ENCODE measurements at regions not wholly inside any gene's neighbourhood (a gene's known extent, or its start where the extent isn't known, plus 50 kb on each side); places are given as distances from the start of the nearest gene placed in this dataset.
A peak's percentile ranks its signal among the peaks of the same experiment; 100 is the strongest.

DNA sequence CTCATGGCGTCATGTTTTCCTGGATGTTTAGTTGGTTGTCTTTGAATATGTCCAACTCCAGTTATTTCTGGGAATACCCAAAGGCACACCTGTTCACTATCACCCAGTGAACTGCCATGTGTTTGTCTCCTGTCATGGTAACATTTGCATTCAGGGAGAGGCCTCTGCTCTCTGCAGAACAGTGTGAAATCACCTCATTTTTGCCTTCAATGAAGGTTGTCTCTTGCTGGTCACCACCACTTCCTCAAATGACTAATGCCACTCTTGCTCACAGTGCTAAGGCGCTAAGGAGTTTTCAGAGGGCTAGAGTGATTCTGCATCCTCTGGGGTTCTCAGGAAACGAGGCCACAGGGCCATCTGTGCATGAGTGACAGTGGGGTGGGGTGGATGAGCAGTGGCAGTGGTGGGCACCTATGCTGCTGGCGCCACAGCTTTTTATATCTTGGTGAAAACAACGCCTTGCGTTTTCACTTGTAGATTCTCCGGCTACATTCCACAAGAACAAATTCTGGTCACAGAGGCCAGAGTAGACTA is 60.0 kb upstream of the ATP5PO start:
- Histone ChIP-seq H3K27ac (ENCODE audit: low read depth in 1 of 2, low read length in 2 of 2) (peak overlapping the region; percentile 65 to 71), H3K27me3 (ENCODE audit: control insufficient read depth in 1 of 2, insufficient read depth in 2 of 2, low read length in 2 of 2) (no peaks in the 10 kb centered on the region), H3K4me1 (ENCODE audit: insufficient read depth, low read length) (peaks cover 31% of the 10 kb centered on the region), H3K9me3 (ENCODE audit: control insufficient read depth in 1 of 2, insufficient read depth in 1 of 2, low read length in 2 of 2) (peaks cover 0 to 4% of the 10 kb centered on the region in 2 experiments), H3K36me3 (ENCODE audit: insufficient read depth, low read length) (peaks cover 6% of the 10 kb centered on the region), H3K4me3 (ENCODE audit: low read length) (no peak overlapping the region)
- TF ChIP-seq, protein P1, sequence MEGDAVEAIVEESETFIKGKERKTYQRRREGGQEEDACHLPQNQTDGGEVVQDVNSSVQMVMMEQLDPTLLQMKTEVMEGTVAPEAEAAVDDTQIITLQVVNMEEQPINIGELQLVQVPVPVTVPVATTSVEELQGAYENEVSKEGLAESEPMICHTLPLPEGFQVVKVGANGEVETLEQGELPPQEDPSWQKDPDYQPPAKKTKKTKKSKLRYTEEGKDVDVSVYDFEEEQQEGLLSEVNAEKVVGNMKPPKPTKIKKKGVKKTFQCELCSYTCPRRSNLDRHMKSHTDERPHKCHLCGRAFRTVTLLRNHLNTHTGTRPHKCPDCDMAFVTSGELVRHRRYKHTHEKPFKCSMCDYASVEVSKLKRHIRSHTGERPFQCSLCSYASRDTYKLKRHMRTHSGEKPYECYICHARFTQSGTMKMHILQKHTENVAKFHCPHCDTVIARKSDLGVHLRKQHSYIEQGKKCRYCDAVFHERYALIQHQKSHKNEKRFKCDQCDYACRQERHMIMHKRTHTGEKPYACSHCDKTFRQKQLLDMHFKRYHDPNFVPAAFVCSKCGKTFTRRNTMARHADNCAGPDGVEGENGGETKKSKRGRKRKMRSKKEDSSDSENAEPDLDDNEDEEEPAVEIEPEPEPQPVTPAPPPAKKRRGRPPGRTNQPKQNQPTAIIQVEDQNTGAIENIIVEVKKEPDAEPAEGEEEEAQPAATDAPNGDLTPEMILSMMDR (IDR thresholded peaks at IDR 0.05): no peak
- intact Hi-C loops (cut with DNase I, micrococcal nuclease): loop anchor here (1.0 to 5.0 kb wide), 3 partner anchors 27 to 53 kb away; no protein-coding TSS in a partner anchor
- Mint-ChIP-seq H3K27ac (peak overlapping the region; percentile 88), H3K9me3 (no peaks in the 10 kb centered on the region), H3K4me1 (ENCODE audit: low read depth) (peaks cover 50% of the 10 kb centered on the region), H3K27me3 (no peaks in the 10 kb centered on the region), H3K36me3 (ENCODE audit: low read depth) (peaks cover 17% of the 10 kb centered on the region), H3K4me3 (peak overlapping the region; percentile 6)
- ChIA-PET CTCF (interaction anchor here (3.5 to 3.9 kb wide), 2 partner anchors 51 to 98 kb away, joined by 8 to 20 read pairs; partner anchors contain the start of genes MRPS6 and SLC5A3), POLR2A (interaction anchor here (0.7 to 3.8 kb wide), 6 partner anchors 27 to 1236 kb away, joined by 3 to 43 read pairs (median 4); no protein-coding TSS in a partner anchor)
- DNase-seq (peak in 13 of 14 experiments; percentile 19 to 83 (median 42)), ATAC-seq (ENCODE audit: poor library complexity) (peak; percentile 72)

DNA sequence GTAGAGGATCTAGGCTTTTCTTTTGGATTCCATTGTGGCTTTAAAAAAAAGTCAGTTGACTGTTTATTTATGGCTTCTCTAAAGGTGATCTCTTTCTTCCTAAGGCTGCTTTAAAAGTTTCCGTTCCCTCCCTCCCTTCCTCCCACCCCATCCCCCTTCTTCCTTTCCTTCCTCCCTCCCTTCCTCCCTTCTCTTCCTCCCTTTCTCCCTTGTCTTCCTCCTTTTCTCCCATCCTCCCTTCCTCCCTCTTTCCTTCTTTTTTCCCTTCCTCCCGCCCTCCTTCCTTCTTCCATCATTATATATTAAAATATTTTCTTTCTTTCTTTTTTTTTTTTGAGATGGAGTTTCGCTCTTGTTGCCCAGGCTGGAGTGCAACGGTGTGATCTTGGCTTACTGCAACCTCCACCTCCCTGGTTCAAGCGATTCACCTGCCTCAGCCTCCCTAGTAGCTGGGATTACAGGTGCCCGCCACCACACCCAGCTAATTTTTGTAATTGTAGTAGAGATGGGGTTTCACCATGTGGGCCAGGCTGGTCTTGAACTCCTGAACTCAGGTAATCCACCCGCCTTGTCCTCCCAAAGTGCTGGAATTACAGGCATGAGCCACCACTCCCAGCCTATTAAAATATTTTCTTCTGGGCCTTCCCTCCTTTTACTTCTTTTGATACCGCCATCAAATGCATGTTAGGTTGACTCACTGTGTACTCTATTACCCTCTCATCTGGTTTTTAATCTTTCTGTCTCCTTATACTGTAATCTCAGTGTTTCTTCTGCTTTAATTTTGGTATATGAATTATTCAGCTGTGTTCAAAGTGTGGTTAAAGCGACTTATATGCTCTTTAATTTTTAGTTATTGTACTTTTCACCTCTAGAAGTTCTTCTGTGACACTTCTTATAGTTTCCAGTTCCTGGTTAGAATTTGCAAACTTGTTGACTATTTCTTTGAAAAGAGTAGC is 59.2 kb upstream of the ATP5PO start:
- intact Hi-C loops (cut with DNase I, micrococcal nuclease): loop anchor here (1.0 to 5.0 kb wide), 3 partner anchors 26 to 52 kb away; no protein-coding TSS in a partner anchor
- H3K27me3 ChIP-seq (ENCODE audit: control insufficient read depth in 1 of 2, insufficient read depth in 2 of 2, low read length in 2 of 2): no peaks in the 10 kb centered on the region
- peaks cover 25% of the 10 kb centered on the region for H3K36me3 Mint-ChIP-seq (ENCODE audit: low read depth)
- no peaks in the 10 kb centered on the region for H3K9me3 ChIP-seq (ENCODE audit: control insufficient read depth in 1 of 2, insufficient read depth in 1 of 2, low read length in 2 of 2)
- no peak overlapping the region for H3K4me3 ChIP-seq (ENCODE audit: low read length)
- peak overlapping the region; percentile 88 for H3K27ac Mint-ChIP-seq
- ATAC-seq (ENCODE audit: poor library complexity): no peak
- no peak for DNase-seq
- no peak overlapping the region for H3K4me3 Mint-ChIP-seq
- POLR2A ChIA-PET: interaction anchor here (0.9 to 3.8 kb wide), 4 partner anchors 26 to 51 kb away, joined by 3 to 43 read pairs (median 4); no protein-coding TSS in a partner anchor
- peaks cover 50% of the 10 kb centered on the region for H3K4me1 Mint-ChIP-seq (ENCODE audit: low read depth)
- H3K36me3 ChIP-seq (ENCODE audit: insufficient read depth, low read length): peaks cover 14% of the 10 kb centered on the region
- no peaks in the 10 kb centered on the region for H3K9me3 Mint-ChIP-seq
- H3K27me3 Mint-ChIP-seq: no peaks in the 10 kb centered on the region
- TF ChIP-seq, protein P1 (IDR thresholded peaks at IDR 0.05): no peak
- peak overlapping the region; percentile 65 to 71 for H3K27ac ChIP-seq (ENCODE audit: low read depth in 1 of 2, low read length in 2 of 2)
- H3K4me1 ChIP-seq (ENCODE audit: insufficient read depth, low read length): peaks cover 29% of the 10 kb centered on the region
- CTCF ChIA-PET: interaction anchor here (1.0 to 3.9 kb wide), 4 partner anchors 51 to 98 kb away, joined by 3 to 20 read pairs (median 7); partner anchors contain the start of genes MRPS6 and SLC5A3

DNA sequence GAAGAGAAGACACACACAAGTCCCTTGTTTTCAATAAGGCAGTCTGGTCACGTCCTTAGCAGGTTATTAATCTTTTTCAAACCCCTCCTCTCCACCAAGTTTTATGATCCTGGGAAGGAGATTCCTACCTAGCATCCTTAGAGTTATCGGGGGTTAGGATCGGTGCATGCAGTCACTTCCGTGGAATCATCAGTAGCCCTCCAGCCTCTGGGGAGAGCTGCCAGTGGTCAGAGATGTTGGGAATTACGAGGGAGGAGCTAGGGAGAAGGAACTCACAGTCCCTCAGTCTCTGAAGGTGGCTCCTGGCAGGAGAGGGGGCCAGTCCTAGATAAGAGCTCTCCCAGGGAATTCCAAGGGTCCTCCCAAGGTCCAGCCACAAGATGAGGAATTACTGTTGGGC is 57.7 kb upstream of the ATP5PO start:
- H3K4me1 Mint-ChIP-seq (ENCODE audit: low read depth): peaks cover 46% of the 10 kb centered on the region
- intact Hi-C loops (cut with DNase I, micrococcal nuclease): no loop called here
- H3K27me3 Mint-ChIP-seq: no peaks in the 10 kb centered on the region

More for the DNA sequence above, 57.7 kb upstream of the ATP5PO start:
- POLR2A ChIA-PET: interaction anchor here (1.5 to 3.2 kb wide), 2 partner anchors 25 to 41 kb away, joined by 3 to 12 read pairs; no protein-coding TSS in a partner anchor
- CTCF ChIA-PET: interaction anchor here (1.4 kb wide), 2 partner anchors 12 to 49 kb away, joined by 3 to 6 read pairs; no protein-coding TSS in a partner anchor
- Mint-ChIP-seq H3K9me3 (no peaks in the 10 kb centered on the region), H3K36me3 (ENCODE audit: low read depth) (peaks cover 40% of the 10 kb centered on the region), H3K4me3 (no peak overlapping the region), H3K27ac (no peak overlapping the region)
- peaks cover 29% of the 10 kb centered on the region for H3K4me1 ChIP-seq (ENCODE audit: insufficient read depth, low read length)
- H3K27me3 ChIP-seq (ENCODE audit: control insufficient read depth in 1 of 2, insufficient read depth in 2 of 2, low read length in 2 of 2): no peaks in the 10 kb centered on the region
- no peak for DNase-seq
- H3K36me3 ChIP-seq (ENCODE audit: insufficient read depth, low read length): peaks cover 23% of the 10 kb centered on the region
- H3K27ac ChIP-seq (ENCODE audit: low read depth in 1 of 2, low read length in 2 of 2): no peak overlapping the region
- H3K4me3 ChIP-seq (ENCODE audit: low read length): no peak overlapping the region
- ATAC-seq (ENCODE audit: poor library complexity): no peak
- no peaks in the 10 kb centered on the region for H3K9me3 ChIP-seq (ENCODE audit: control insufficient read depth in 1 of 2, insufficient read depth in 1 of 2, low read length in 2 of 2)
- TF ChIP-seq, protein P1 (IDR thresholded peaks at IDR 0.05): no peak

All from CD4-positive, alpha-beta T cell (primary cell).